ENCODE measurements at regions not wholly inside any gene's neighbourhood (a gene's known extent, or its start where the extent isn't known, plus 50 kb on each side); places are given as distances from the start of the nearest gene placed in this dataset.

- in situ Hi-C loops (cut with MboI) = no loop called here
- no peak overlapping the region for H3K27ac ChIP-seq (ENCODE audit: control insufficient read depth, insufficient read depth)
- SMC1A ChIA-PET (ENCODE audit: uncharacterized antibody, unreplicated experiment) = no interaction called here
- H3K9ac ChIP-seq (ENCODE audit: control insufficient read depth, insufficient read depth, low read length) = no peak overlapping the region
- intact Hi-C loops (cut with micrococcal nuclease; ENCODE audit: unreplicated experiment) = no loop called here
- 0% methylated on average over 1 of the region's 1 CpG for WGBS (ENCODE audit: insufficient coverage, insufficient replicate concordance, low lambda C conversion rate, missing lambda C conversion rate)
- RAD21 ChIA-PET (ENCODE audit: unreplicated experiment) = no interaction called here
- CTCF ChIA-PET = no interaction called here
- no peak overlapping the region for H2AFZ ChIP-seq (ENCODE audit: control insufficient read depth, low read depth, low read length)
- ATAC-seq = no peak
- H4K20me1 ChIP-seq (ENCODE audit: control insufficient read depth, insufficient read depth) = no peaks in the 10 kb centered on the region
- H3K4me3 ChIP-seq = no peak overlapping the region
- H3K27me3 ChIP-seq (replicated peaks in 1 of 2; ENCODE audit: control insufficient read depth in 2 of 2, insufficient read depth in 2 of 2, low read length in 1 of 2) = no peaks in the 10 kb centered on the region
- DNase-seq (ENCODE audit: low read depth, low spot score) = no peak
- no peaks in the 10 kb centered on the region for H3K9me3 ChIP-seq (replicated peaks; ENCODE audit: control insufficient read depth, insufficient read depth, low read length)
- no peaks in the 10 kb centered on the region for H3K4me1 ChIP-seq (ENCODE audit: control insufficient read depth, insufficient read depth, low read length)
- POLR2A ChIA-PET = no interaction called here
- no peak for FAIRE-seq
- no peak for TF ChIP-seq ZBTB40 (IDR thresholded peaks at IDR 0.05; ENCODE audit: borderline replicate concordance)
- no peak for TF ChIP-seq PKNOX1 (IDR thresholded peaks at IDR 0.05)
- no peak for TF ChIP-seq STAT1 (conservative IDR thresholded peaks at IDR 0.05)
- TF ChIP-seq PML (IDR thresholded peaks at IDR 0.05; ENCODE audit: low read length) = no peak
- no peak for TF ChIP-seq CBFB (IDR thresholded peaks at IDR 0.05; ENCODE audit: low read depth)
- TF ChIP-seq YY1 (IDR thresholded peaks at IDR 0.05; ENCODE audit: low read depth, low read length) = no peak
- no peak for TF ChIP-seq RBBP5 (conservative IDR thresholded peaks at IDR 0.05)
- no peak for TF ChIP-seq RCOR1 (conservative IDR thresholded peaks at IDR 0.05; ENCODE audit: low read depth, low read length)
- no peak for TF ChIP-seq ASH2L (IDR thresholded peaks at IDR 0.05; ENCODE audit: borderline replicate concordance, low read depth)
- TF ChIP-seq ZBTB4 (CRISPR knock-in tag; IDR thresholded peaks at IDR 0.05) = no peak
- TF ChIP-seq ATF2 (IDR thresholded peaks at IDR 0.05; ENCODE audit: low read length) = no peak
- TF ChIP-seq NKRF (conservative IDR thresholded peaks at IDR 0.05) = no peak
- no peak for TF ChIP-seq GABPA (IDR thresholded peaks at IDR 0.05; ENCODE audit: low read depth)
- no peak for TF ChIP-seq MTA2 (IDR thresholded peaks at IDR 0.05; ENCODE audit: low read depth)
- BruUV-seq (replicated peaks) = no TSS peak
- no peaks in the 10 kb centered on the region for H3K79me2 ChIP-seq (ENCODE audit: control insufficient read depth, insufficient read depth, low read length)
- no peak overlapping the region for H3K4me2 ChIP-seq (ENCODE audit: control insufficient read depth, insufficient read depth)
- no peaks in the 10 kb centered on the region for H3K36me3 ChIP-seq (ENCODE audit: control insufficient read depth in 2 of 2, insufficient read depth in 2 of 2, low read length in 1 of 2)
Measured at GRCh38 chr5:167020418-167020817, 1271.0 kb upstream of the WWC1 start.

All from GM12878 (cell line).